Activated gamma-delta T cell treated with anti-CD3 and anti-CD28 coated beads, Interleukin-2, amount 50 U/mL, for 16 hours (primary cell): ENCODE measurements at regions not wholly inside any gene's neighbourhood (a gene's known extent, or its start where the extent isn't known, plus 50 kb on each side); places are given as distances from the start of the nearest gene placed in this dataset.

Experiments
- DNase-seq: peaks from one replicate; pipeline ENCODE4 v3.0.0-alpha.2; 2020; ENCODE audit warnings: low read depth

DNA sequence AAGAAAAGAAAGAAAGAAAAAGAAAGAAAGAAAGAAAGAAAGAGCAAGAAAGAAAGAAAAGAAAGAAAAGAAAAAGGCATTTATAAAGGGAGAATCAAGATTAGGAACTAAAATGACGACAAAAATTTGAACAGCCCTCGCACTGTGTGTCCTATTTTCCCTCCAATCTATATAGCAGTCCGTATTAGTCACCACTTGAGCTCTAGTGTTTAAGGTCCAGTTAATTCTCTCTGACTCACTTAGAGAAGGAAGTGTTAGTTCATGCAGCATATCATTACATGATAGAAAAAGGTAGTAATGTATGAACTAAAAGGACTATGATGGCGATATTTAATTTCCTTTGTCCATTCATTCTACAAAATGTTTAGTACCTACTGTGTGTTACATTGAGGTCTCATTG, 122.7 kb downstream of the CBLL2 start:
- no peak for DNase-seq

DNA sequence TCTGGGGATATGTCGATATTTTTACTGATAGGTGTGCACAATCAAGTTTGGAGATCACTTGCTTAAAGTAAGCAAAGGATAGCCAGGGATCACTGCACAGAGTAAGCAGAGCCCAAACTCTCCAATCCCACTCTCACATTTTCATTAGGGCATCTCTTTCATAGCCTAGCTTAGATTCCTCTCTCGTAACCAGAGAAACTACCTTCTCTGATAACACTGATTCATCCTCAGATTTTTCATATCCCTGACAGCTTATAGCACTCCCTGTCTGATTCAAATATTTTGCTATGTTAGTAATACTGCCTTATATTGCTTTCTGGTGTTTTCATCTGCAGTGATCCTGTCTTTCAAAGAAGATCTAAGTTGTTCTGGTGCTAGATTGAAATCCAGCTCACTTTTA, 123.7 kb downstream of the CBLL2 start:
- DNase-seq = no peak

DNA sequence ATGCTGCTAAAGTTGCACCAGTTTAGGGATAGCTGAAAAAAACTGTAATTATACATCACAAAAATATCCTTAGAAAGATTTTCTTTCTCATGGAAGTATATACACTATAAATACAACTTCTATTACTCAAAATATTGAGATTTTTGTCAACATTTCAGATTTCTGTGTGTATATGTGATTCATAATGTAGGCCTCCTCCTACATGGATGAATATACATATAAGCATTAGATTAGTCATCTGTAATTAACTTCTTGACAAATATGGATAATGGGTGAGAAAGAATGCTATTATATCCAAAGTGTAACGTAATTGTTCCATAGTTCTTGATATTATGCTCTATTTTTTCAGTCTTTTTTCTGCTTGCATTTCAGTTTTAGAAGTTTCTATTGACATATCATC, 124.9 kb downstream of the CBLL2 start:
- no peak for DNase-seq

DNA sequence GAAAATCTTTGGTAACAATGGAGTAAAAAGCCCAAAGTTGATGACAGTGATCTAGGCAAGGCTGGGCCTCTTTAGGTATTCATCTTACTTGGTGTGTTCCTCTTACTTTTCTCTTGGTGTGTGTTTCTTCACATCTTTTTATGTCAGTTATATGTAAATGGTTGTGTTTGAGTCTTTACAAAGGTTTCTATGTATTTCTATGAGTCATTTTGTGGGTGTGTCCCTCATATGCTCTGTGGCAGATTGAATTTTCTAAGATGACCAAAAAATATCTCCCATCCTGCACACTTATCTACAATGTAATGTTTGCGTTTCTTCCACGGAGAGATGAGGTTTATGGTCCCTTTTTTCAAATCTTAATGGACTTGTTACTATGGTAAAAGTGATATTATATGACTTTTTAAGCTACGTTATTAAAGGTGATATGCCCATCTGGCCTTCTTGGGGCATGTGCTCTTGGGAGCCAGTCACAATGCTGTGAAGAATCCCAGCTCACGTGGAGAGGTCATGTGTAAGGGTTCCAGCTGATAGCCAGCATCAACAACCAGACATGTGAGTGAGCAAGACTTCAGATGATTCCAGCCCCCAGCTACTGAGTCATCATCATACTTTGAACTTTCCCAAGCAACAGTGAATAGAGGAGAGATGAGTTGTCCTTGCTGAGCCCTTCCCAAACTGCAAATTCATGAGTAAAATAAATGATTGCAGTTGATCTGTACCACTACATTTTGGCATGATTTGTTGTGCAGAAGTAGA, 126.9 kb downstream of the CBLL2 start:
- no peak for DNase-seq

DNA sequence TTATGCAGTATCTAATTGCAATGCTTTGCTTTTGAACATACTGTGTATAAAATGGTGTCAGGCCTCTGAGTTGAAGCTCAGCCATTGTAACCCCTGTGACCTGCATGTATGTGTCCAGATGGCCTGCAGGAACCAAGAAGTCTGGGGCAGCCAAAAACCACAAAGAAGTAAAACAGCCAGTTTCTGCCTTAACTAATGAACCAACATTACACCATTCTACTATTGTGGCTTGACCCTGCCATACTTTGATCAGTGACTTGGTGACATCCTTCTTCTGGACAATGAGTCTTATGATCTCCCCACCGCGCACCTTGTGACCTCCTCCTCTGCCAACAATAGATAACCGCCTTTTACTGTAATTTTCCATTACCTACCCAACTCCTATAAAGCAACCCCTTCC, 131.6 kb downstream of the CBLL2 start:
- no peak for DNase-seq

- DNase-seq = no peak
These were observed 133.6 kb downstream of the CBLL2 start for GRCh38 chrX:22406201-22406737.

DNA sequence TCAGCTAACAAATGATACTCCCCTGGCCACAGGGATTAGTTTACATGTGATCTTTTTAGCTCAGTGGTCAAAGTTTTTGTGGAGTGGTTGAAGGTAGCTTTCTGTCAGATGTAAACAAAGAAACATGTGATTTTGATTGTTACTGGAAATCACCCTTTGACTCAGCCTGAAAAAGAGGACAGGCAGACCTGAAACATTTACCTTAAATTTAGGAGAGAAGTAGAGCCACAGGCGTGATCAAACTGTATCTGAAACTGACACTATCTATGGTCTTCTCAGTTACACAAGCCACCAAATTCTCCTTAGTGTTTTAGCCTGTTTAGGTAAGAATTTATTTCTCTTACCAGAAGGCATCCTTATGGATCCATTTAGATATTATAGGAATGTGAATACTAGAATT, 136.7 kb downstream of the CBLL2 start:
- DNase-seq = no peak

DNA sequence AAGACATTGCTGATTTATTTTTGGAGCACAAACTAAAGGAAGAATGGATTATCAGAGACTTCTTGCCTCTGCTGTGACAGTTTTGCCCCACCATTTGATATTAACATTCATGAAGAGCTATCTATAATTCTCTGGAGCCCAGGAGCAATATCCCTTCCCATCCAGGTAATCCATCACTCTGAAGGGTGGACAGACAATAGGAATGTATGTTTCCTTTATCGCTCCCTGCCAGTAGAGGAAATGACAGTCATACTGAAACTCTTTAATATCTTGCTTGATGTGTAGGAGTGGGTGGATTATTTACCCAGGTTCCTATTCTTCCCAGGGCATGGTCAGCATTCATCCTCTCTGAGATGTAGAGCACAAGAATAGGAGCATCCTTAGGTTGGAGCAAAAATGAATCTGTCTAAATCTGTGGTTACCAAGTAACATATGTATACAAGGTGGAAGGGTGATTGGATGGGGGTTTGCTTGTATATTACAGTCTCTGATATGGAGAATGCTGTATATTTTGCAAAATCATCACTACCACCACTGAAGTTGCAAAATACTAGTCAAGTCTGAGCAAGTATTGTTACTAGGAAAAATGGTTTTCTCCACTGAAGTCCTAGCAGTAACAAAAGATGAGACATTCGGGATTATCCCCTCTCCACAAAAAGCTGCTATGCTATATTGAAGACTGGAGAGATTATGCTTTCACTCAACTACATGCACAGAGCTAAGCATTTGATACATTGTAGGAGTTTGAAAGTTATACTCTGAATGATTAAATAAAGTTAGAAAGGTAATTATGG, 151.6 kb downstream of the CBLL2 start:
- no peak for DNase-seq

DNA sequence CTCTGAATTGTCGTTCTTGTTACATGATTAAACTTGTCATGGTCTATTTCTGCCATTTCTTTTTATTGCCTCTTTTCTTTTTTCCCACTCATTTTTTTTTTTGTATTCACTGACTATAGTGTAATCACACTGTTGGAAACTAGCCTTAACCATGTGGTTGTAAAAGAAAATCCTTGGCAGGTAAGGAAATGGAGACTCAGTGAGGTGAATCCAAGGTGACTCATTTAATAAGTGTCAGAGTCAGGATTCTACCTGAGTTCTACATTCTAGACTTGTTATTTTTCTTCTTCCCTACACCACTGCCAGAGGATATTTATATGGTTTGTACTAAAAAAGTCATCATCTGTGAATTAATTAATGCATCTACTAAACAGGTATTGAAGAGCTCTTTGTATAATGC, 152.2 kb downstream of the CBLL2 start:
- DNase-seq = no peak

DNA sequence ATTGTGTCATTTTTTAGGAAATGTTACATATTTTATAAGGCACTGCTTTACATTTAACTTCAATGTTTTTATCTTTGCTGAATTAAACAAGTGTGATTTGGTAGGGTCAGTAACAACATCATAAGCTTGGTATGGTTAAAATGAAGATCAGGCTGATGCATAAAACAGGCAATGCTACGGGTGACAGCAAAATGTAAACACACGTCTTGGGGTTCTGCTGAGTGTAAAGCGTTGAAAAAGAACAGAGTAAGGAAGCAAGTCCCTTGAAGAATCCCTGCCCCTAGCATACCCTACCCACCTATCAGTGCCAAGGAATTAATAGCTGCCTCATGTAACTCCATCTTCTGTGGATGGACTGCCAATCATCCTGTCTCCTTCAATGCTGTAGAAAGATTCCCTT, 157.0 kb downstream of the CBLL2 start:
- DNase-seq = no peak

- DNase-seq = no peak
These were observed 158.0 kb downstream of the CBLL2 start for GRCh38 chrX:22430701-22431100.

DNA sequence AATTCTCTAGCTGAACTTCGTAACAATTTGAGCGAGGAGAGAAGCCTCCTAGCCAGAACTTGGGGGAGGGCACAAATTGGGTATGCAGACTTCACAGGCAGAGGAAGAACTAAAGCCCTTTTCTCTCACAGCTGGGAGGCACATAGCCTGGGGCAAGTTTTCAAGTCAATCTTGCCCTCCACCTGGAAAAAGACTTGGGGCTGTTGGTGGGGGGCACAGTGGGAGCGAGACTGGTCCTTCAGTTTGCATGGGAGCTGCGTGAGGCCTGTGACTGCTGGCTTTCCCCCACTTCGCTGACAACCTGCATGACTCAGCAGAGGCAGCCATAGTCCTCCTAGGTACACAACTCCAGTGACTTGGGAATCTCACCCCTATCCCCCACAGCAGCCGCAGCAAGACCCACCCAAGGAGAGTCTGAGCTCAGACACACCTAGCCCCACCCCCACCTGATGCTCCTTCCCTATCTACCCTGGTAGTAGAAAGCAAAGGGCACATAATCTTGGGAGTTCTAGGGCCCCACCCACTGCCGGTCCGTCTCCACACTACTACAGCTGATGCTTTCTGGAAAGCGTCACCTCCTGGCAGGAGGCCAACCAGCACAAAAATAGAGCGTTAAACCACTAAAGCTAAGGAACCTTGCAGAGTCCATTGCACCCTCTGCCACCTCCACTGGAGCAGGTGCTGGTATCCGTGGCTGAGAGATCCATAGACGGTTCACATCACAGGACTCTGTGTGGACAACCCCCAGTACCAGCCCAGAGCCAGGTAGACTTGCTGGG, 160.8 kb downstream of the CBLL2 start:
- DNase-seq = no peak

DNA sequence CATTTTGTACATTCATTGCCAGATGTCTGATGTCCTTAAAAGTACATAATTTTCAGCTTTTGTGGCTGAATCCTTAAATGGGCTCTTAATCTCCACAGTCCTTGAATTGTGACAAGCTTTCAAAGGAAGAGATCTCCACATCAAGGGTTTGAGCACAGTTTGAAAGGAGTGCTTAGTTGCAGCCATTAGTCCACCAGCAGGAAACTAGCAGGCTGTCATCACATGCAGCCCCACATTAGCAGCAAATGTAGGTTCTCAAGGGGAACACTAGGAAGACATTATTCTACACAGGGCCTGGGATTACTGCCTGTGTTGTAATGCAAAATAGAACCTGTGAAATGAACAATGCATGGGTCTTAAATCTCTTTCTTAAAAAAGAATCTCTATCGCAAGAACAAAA, 173.2 kb downstream of the CBLL2 start:
- no peak for DNase-seq

GRCh38 chrX:22462959-22463358, 190.2 kb downstream of the CBLL2 start:
- DNase-seq = no peak

- no peak for DNase-seq
These were observed 194.9 kb downstream of the CBLL2 start for GRCh38 chrX:22467571-22467970.

DNA sequence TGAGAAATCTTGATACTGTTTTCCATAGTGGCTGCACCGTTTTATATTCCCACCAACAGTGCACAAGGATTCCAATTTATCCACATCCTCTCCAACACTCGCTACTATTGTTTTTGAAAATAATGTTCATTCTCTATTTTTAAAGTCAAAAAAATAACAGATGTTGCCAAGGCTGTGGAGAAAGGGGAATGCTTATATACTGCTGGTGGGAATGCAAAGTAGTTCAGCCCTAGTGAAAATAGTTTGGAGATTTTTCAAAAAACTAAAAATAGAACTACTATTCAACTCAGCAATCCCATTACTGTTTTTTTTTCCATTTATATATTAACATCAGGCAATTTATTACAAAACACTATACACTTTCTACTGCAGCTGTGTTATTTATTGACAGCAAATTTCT, 208.7 kb downstream of the CBLL2 start:
- DNase-seq = no peak

- DNase-seq = no peak
These were observed 213.6 kb downstream of the CBLL2 start for GRCh38 chrX:22486296-22486695.

DNA sequence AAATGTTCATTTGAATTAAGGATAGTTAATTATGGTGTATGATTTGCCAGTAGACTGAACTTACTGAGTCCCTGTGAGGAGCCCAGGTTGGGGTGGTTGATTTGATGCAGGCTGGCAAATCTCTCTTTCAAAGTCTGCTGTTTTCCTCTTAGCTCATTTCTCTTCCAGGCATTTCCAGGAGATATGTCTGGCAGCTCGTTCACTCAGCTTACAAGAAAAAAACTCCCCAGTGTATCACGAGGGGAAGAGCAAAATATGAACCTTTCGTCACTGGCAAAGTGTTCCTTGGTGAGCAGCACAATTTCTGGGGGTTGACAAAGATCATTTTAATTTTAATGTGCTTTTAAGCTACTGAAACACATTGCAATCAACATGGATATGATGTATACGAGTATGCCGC, 244.2 kb downstream of the CBLL2 start:
- no peak for DNase-seq

DNA sequence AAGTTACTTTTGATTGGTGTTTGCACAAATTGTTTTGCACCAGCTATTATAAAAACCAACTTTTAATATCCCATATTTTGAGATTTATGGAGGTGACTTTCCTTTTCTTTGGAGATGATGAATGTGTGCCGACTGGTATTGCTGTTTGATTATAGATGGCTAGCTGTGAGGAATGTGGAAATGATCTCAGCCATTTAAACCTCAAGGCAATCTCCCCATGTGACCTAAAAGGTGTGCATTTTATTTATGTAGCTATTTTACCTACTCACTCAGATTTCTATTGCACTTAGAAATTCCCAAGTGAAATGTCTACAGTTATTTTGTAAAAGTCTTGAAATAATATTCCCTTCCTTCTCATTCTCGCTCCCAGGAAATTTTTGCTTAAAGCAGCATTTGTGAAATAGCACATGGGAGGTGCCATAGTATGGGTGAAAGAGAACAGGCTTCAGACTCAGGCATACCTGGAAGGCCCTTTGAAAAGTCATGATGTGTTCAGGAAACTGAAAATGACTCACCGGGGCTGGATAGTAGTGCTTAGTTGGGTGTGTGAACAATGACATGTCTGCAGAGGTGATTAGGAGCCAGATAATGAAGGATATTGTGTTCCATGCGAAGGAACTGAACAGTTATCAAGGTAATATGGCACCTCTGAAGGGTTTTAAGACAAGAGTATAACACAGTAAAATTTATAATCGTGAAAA, 247.6 kb downstream of the CBLL2 start:
- DNase-seq = no peak

- DNase-seq = no peak
These were observed 253.6 kb downstream of the CBLL2 start for GRCh38 chrX:22526339-22526738.

GRCh38 chrX:22527302-22527701, 254.6 kb downstream of the CBLL2 start:
- DNase-seq = no peak

GRCh38 chrX:22533898-22534297, 261.2 kb downstream of the CBLL2 start:
- DNase-seq = no peak
